Activated CD4-positive, alpha-beta T cell treated with anti-CD3 and anti-CD28 coated beads for 36 hours (primary cell): ENCODE measurements at regions not wholly inside any gene's neighbourhood (a gene's known extent, or its start where the extent isn't known, plus 50 kb on each side); places are given as distances from the start of the nearest gene placed in this dataset.
"Not testable (repeated sequence)": the region's sequence is repeated elsewhere in the genome, so short reads cannot be mapped to it uniquely, and the experiment has no call there.

ENCODE experiments used
- ATAC-seq: fragments of 200-7000 bp; cut with Tn5 transposase; one replicate; pipeline ENCODE4 v1.10.0; 2021; ENCODE audit warnings: mild to moderate bottlenecking, moderate library complexity
- CTCF ChIA-PET: fragments of 350-600 bp; sonication (Branson Sonifier 250); formaldehyde crosslinking; loops from one replicate; lab custom pipeline; 2021; ENCODE audit warnings: antibody characterized with exemption; lab: Charles Lee
- POLR2A ChIA-PET: fragments of 350-600 bp; sonication (Branson Sonifier 250); formaldehyde crosslinking; loops from one replicate; lab custom pipeline; 2021; ENCODE audit warnings: antibody characterized with exemption, inconsistent platforms; lab: Charles Lee
- DNase-seq: peaks from one replicate; pipeline ENCODE4 v3.0.0-alpha.2; 2020
- H3K27ac Mint-ChIP-seq: one replicate; pipeline ENCODE4 v1.8.0; 2021; ENCODE audit warnings: mixed read lengths
- H3K27me3 Mint-ChIP-seq: one replicate; pipeline ENCODE4 v1.8.0; 2021; ENCODE audit warnings: mixed read lengths
- H3K36me3 Mint-ChIP-seq: one replicate; pipeline ENCODE4 v1.8.0; 2021; ENCODE audit warnings: low read depth, mixed read lengths
- H3K4me1 Mint-ChIP-seq: one replicate; pipeline ENCODE4 v1.8.0; 2021; ENCODE audit warnings: mixed read lengths
- H3K4me3 Mint-ChIP-seq: one replicate; pipeline ENCODE4 v1.8.0; 2021; ENCODE audit warnings: mild to moderate bottlenecking, moderate library complexity, mixed read lengths
- H3K9me3 Mint-ChIP-seq: one replicate; pipeline ENCODE4 v1.8.0; 2021; ENCODE audit warnings: low read depth, mixed read lengths
- intact Hi-C, 2 experiments: fragments of 100-400 bp; cut with DNase I in 1 of 2; cut with micrococcal nuclease in 1 of 2; formaldehyde crosslinking; loops; one replicate each; pipeline versions ENCODE4 v1.14.2 to v1.15.1; 2022 to 2024; cut with DNase I, micrococcal nuclease

DNA sequence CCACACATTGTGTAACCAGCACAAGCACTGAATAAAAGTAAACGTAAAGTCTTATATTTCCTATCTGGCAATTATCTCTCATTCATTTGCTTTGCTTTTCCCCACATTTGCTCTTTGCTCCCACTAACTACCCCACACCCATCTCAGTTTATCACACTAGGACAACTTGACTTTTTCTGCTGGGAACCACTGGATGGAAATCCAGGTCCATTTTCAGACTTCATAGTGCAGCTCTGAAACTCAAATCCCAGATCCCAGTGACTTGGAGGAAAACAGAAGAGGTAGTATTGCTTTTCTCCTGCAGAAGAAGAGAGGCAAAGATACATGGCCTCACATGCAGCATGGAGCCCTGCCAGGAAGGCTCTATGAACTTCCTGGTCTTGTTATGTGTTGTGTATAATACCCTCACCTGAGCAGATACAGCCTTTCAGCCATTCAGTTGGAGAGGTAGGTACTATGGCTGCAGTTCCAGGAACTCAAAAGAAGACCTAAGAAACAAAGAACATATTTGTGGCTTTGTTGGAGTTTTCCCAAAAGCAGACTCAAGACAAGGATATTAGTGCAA is 90.0 kb upstream of the NIPBL start:
- Mint-ChIP-seq H3K4me3 (no peak overlapping the region), H3K27me3 (peaks cover 2% of the 10 kb centered on the region), H3K4me1 (no peaks in the 10 kb centered on the region), H3K36me3 (no peaks in the 10 kb centered on the region), H3K9me3 (peaks cover 2% of the 10 kb centered on the region), H3K27ac (no peak overlapping the region)
- no peak for DNase-seq
- intact Hi-C loops: no loop called here
- ChIA-PET POLR2A (no interaction called here), CTCF (interaction anchor here (1.0 to 1.2 kb wide), 2 partner anchors 48 to 81 kb away, joined by 3 to 4 read pairs; no protein-coding TSS in a partner anchor)
- ATAC-seq: no peak

DNA sequence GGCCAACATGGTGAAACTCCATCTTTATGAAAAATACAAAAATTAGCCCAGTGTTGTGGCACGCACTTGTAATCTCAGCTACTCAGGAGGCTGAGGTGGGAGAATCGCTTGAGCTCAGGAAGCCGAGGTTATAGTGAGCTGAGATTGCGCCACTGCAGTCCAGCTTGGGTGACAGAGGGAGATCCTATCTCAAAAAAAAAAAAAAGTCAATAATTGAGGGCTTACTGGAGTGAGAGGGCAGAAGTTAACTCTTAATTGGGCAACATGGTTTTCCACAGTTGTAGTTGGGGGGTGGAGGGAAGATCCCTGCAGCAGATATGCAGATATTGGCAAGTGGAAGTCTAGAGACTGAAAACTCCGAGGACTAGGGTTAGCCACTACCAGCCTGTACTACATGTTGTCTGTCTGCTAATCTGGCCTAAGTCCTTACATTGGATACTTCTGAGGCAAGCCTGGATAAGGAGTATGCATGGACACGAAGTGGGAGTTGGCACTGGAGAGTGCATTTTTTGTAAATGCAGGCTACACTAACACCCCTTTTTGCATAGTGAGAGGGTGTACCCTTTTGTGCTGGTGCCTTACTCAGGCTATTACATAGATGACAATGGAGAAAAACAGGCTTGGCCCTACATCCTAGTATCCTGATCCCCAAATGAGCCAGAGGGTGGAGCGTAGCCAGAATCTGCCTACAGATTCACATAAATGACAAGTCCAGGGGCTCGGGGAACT is 89.0 kb upstream of the NIPBL start:
- ChIA-PET CTCF (no interaction called here), POLR2A (no interaction called here)
- intact Hi-C loops: no loop called here
- Mint-ChIP-seq H3K4me3 (no peak overlapping the region), H3K27ac (no peak overlapping the region), H3K27me3 (peaks cover 2% of the 10 kb centered on the region), H3K4me1 (no peaks in the 10 kb centered on the region), H3K36me3 (no peaks in the 10 kb centered on the region), H3K9me3 (peaks cover 2% of the 10 kb centered on the region)
- ATAC-seq: no peak
- DNase-seq: no peak

DNA sequence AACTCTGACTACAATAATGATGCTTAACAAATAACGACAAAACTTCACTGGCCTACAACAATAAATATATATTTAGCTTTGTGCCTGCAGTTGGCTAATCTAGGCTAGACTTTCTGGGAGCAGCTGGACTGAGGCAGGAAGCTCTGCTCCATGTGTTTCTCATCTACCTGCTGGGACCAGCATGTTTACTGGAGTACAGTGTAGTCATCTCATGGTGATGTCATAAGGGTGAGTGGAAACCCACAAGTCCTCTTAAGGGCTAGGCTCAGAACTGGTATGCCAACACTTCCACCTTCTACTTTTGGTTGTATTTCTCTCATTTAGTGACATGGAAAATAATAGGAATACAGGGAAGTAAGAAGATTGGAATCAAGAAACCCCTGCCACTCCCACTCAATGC is 85.7 kb upstream of the NIPBL start:
- ATAC-seq: no peak
- no peak for DNase-seq
- no peak overlapping the region for H3K27ac Mint-ChIP-seq
- no peaks in the 10 kb centered on the region for H3K27me3 Mint-ChIP-seq
- intact Hi-C loops: no loop called here
- CTCF ChIA-PET: no interaction called here
- no peaks in the 10 kb centered on the region for H3K36me3 Mint-ChIP-seq
- H3K4me3 Mint-ChIP-seq: no peak overlapping the region
- POLR2A ChIA-PET: no interaction called here
- H3K9me3 Mint-ChIP-seq: no peaks in the 10 kb centered on the region
- H3K4me1 Mint-ChIP-seq: no peaks in the 10 kb centered on the region

DNA sequence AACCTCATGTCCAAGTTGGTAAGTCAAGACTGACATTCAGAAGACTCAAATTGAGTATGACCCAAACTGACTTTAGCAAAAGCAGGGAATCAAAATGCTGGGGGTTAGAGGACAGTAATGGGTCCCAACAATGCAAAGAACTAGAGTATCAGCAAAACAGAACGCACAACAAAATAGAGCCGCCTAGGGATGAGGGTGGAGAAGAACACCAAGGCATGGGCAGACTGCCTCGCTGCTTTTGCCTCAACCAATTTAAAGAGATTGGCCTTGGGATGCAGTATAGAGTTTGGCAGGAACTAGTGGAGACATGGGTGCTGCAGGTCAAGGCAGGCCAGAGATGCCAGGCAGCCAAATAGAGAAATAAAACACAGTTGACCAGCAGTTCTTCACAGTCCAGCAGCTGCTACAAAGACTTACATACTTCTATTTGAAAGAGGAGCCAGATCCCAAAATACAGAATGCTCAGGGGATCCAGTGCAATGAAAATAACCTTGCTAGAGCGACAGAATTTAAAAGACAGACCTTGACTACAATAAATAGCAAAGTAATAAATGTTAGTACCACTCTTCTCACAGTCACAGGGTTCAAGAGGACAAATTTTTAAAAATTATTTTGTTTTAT is 83.9 kb upstream of the NIPBL start:
- Mint-ChIP-seq H3K4me1 (no peaks in the 10 kb centered on the region), H3K27me3 (no peaks in the 10 kb centered on the region), H3K27ac (no peak overlapping the region), H3K36me3 (no peaks in the 10 kb centered on the region), H3K9me3 (no peaks in the 10 kb centered on the region), H3K4me3 (no peak overlapping the region)
- DNase-seq (no peak), ATAC-seq (no peak)
- intact Hi-C loops: no loop called here
- CTCF ChIA-PET: no interaction called here
- POLR2A ChIA-PET: no interaction called here

DNA sequence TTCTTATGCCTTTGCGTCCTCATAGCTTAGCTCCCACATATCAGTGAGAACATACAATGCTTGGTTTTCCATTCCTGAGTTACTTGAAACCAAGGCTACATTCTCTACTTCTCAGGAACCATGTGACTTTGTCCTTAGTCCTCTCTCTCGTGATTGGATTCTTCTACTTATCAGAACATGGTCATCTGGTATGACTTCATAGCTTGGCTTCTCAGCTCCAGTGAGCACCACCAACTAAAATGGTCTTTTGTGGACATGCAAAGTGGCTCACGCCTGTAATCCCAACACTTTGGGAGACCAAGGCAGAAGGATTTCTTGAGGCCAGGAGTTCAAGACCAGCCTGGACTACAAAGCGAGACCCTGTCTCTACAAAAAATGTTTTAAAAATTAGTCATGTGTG is 81.2 kb upstream of the NIPBL start:
- ChIA-PET CTCF (interaction anchor here (1.3 kb wide), 1 partner anchor 55 kb away, joined by 4 read pairs; no protein-coding TSS in a partner anchor), POLR2A (no interaction called here)
- Mint-ChIP-seq H3K4me1 (no peaks in the 10 kb centered on the region), H3K4me3 (no peak overlapping the region), H3K9me3 (no peaks in the 10 kb centered on the region), H3K27me3 (no peaks in the 10 kb centered on the region), H3K27ac (no peak overlapping the region), H3K36me3 (no peaks in the 10 kb centered on the region)
- DNase-seq (no peak), ATAC-seq (no peak)
- intact Hi-C loops: no loop called here

DNA sequence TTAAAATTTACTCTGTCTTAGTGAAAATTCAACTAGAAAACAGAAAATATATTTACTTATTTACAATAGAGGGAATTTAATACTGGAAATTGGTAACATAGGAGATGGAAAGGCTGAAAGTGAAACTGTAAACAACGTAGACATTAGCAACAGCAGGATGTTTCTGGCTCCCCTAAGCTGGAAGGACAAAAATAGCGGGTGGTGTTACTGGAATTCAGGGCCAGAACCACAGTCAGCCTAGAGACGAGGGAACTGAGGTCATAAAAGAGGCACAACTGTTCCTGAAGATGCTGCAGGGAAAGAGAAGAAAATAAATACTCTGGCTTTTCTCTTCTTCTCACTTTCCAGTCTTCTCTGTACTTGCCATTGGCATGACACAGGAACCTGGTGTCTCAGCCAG is 80.4 kb upstream of the NIPBL start:
- Mint-ChIP-seq H3K4me1 (no peaks in the 10 kb centered on the region), H3K27ac (no peak overlapping the region), H3K4me3 (no peak overlapping the region), H3K9me3 (no peaks in the 10 kb centered on the region), H3K27me3 (no peaks in the 10 kb centered on the region), H3K36me3 (no peaks in the 10 kb centered on the region)
- no peak for ATAC-seq
- intact Hi-C loops: no loop called here
- ChIA-PET POLR2A (no interaction called here), CTCF (no interaction called here)
- no peak for DNase-seq

DNA sequence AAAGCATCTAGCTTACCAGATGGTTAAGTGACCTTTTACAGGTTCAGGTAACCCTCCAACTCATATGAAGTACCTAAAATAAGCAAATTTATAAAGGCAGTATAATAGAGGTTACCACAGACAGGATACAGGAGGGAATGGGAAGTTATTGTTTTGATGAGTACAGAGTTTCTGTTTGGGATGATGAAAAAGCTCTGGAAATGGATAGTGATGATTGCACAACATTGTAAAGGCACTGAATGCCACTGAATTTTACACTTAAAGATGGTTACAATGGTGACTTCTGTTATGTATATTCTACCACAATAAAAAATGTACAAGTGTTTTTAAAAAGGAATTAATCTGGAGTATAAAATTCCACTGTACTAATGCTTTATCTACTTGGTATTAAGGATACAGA is 75.0 kb upstream of the NIPBL start:
- H3K27ac Mint-ChIP-seq: no peak overlapping the region
- no peak overlapping the region for H3K4me3 Mint-ChIP-seq
- ChIA-PET POLR2A (interaction anchor here (0.6 kb wide), 1 partner anchor 409 kb away, joined by 4 read pairs; no protein-coding TSS in a partner anchor), CTCF (no interaction called here)
- DNase-seq: no peak
- no peak for ATAC-seq
- peaks cover 2% of the 10 kb centered on the region for H3K27me3 Mint-ChIP-seq
- no peaks in the 10 kb centered on the region for H3K9me3 Mint-ChIP-seq
- H3K4me1 Mint-ChIP-seq: no peaks in the 10 kb centered on the region
- intact Hi-C loops: no loop called here
- no peaks in the 10 kb centered on the region for H3K36me3 Mint-ChIP-seq

DNA sequence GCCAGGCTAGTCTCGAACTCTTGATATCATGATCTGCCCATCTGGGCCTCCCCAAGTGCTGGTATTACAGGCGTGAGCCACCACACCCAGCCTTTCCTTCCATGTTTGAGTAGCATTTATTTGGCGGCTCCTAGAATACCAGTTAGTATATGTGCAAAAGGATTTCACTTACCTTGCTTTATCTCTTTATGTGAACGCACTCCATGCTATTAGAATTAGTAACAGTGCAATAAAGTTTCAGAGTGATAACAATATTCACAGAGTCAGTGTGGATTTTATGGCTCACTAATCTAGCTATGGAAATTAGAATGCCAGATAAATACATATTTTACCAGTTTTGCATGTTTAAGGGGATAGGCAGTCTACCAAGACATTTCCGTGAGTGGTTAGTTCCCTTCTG is 74.4 kb upstream of the NIPBL start:
- POLR2A ChIA-PET: no interaction called here
- H3K4me3 Mint-ChIP-seq: no peak overlapping the region
- H3K27ac Mint-ChIP-seq: no peak overlapping the region
- intact Hi-C loops: no loop called here
- H3K9me3 Mint-ChIP-seq: no peaks in the 10 kb centered on the region
- CTCF ChIA-PET: no interaction called here
- ATAC-seq (no peak), DNase-seq (no peak)
- peaks cover 2% of the 10 kb centered on the region for H3K27me3 Mint-ChIP-seq
- H3K4me1 Mint-ChIP-seq: no peaks in the 10 kb centered on the region
- H3K36me3 Mint-ChIP-seq: no peaks in the 10 kb centered on the region

DNA sequence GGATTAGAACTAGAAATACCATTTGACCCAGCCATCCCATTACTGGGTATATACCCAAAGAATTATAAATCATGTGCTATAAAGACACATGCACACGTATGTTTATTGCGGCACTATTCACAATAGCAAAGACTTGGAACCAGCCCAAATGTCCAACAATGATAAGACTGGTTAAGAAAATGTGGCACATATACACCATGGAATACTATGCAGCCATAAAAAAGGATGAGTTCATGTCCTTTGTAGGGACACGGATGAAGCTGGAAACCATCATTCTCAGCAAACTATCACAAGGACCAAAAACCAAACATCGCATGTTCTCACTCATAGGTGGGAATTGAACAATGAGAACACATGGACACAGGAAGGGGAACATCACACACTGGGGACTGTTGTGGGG is 63.3 kb upstream of the NIPBL start:
- intact Hi-C loops, CTCF ChIA-PET: not testable (repeated sequence)

DNA sequence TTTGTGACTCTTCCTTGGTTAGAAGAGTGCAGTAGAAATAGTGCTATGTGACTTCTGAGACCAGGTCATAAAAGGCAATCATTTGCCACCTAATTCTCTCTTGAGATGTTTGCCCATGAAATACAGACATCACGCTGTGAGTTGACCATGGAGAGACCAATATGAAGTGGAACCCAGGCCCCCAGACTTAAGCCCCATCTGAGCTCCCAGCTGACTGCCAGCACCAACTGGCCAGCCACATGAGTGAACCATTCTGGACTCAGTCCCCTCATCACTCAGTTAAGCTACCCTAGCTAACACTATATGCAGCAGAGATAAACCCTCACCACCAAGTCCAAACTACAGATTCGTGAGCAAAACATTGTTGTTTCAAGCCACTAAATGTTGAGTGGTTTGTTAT is 60.7 kb upstream of the NIPBL start:
- no peak overlapping the region for H3K4me3 Mint-ChIP-seq
- ATAC-seq (no peak), DNase-seq (no peak)
- H3K27me3 Mint-ChIP-seq: peaks cover 7% of the 10 kb centered on the region
- no peaks in the 10 kb centered on the region for H3K9me3 Mint-ChIP-seq
- H3K4me1 Mint-ChIP-seq: no peaks in the 10 kb centered on the region
- H3K27ac Mint-ChIP-seq: no peak overlapping the region
- ChIA-PET CTCF (no interaction called here), POLR2A (no interaction called here)
- intact Hi-C loops: no loop called here
- H3K36me3 Mint-ChIP-seq: no peaks in the 10 kb centered on the region

More for the DNA sequence above, 63.3 kb upstream of the NIPBL start:
- H3K36me3 Mint-ChIP-seq, H3K4me3 Mint-ChIP-seq, H3K27ac Mint-ChIP-seq, ATAC-seq, H3K9me3 Mint-ChIP-seq, POLR2A ChIA-PET, H3K27me3 Mint-ChIP-seq, H3K4me1 Mint-ChIP-seq, DNase-seq: not testable (repeated sequence)

DNA sequence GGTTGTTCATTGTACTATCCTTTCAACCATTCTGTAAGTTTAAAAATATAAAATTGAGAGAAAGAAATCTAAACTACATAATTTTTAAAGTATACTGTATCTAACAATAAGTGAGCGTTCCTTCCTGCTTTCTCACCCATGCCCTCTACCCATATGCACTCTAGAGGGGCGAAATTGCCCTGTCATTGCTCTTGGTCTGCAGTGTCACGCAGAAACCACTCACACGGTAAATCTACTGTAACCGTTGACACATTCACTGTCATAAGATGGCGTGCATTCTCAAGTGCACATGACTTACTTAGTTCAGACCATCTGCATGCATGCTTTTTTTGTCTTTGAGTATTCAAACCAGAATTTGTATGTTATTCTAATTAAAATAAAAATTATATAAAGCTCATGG is 55.7 kb upstream of the NIPBL start:
- intact Hi-C loops: no loop called here
- ATAC-seq (no peak), DNase-seq (peak; percentile 9)
- Mint-ChIP-seq H3K4me1 (no peaks in the 10 kb centered on the region), H3K9me3 (no peaks in the 10 kb centered on the region), H3K36me3 (no peaks in the 10 kb centered on the region), H3K4me3 (no peak overlapping the region), H3K27me3 (peaks cover 13% of the 10 kb centered on the region), H3K27ac (no peak overlapping the region)
- ChIA-PET POLR2A (no interaction called here), CTCF (no interaction called here)

DNA sequence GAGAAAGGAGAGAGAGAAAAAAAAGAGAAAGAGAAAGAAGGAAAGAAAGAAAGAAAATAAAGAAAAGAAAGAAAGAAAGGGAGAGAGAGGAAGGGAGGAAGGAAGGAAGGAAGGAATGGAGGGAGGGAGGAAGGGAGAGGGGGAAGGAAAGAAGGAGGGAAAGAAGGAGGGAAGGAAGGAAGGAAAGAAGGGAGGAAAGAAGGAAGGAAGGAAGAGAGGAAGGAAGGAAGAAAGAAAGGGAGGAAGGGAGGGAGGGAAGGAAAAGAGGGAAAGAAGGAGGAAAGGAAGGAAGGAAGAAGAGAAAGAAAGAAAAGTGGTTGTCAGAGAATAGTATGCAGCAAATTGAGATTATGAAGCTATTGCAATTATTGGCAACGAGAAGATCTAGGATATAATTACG is 49.9 kb upstream of the NIPBL start:
- no peak overlapping the region for H3K4me3 Mint-ChIP-seq
- H3K27ac Mint-ChIP-seq: no peak overlapping the region
- intact Hi-C loops: no loop called here
- H3K36me3 Mint-ChIP-seq: no peaks in the 10 kb centered on the region
- no peaks in the 10 kb centered on the region for H3K9me3 Mint-ChIP-seq
- H3K4me1 Mint-ChIP-seq: no peaks in the 10 kb centered on the region
- DNase-seq (no peak), ATAC-seq (no peak)
- ChIA-PET POLR2A (interaction anchor here (0.7 kb wide), 1 partner anchor 51 kb away, joined by 3 read pairs; no protein-coding TSS in a partner anchor), CTCF (interaction anchor here (0.7 kb wide), 1 partner anchor 10 kb away, joined by 3 read pairs; no protein-coding TSS in a partner anchor)
- peaks cover 18% of the 10 kb centered on the region for H3K27me3 Mint-ChIP-seq
